MM.1S (cell line): ENCODE measurements at regions not wholly inside any gene's neighbourhood (a gene's known extent, or its start where the extent isn't known, plus 50 kb on each side); places are given as distances from the start of the nearest gene placed in this dataset.

ENCODE experiments used
- CTCF ChIP-seq: fragments of 300-600 bp; sonication (generic); IDR thresholded peaks from 2 replicates; pipeline ENCODE4 v1.5.1; 2016; ENCODE audit warnings: antibody characterized with exemption, low read length, mixed read lengths
- EZH2 ChIP-seq: fragments of 300-600 bp; sonication (generic); optimal IDR thresholded peaks from 2 replicates; pipeline ENCODE3; 2017; ENCODE audit warnings: low read depth, mild to moderate bottlenecking, antibody characterized with exemption, low read length, mixed read lengths

- no peak for TF ChIP-seq CTCF
- no peak for TF ChIP-seq EZH2
These were observed 195.5 kb downstream of the ANKRD30BL start for GRCh38 chr2:131966256-131966655.
